ENCODE measurements at regions not wholly inside any gene's neighbourhood (a gene's known extent, or its start where the extent isn't known, plus 50 kb on each side); places are given as distances from the start of the nearest gene placed in this dataset.

GRCh38 chr1:201724766-201725118, 104.2 kb upstream of the IPO9 start:
- H3K9me3 ChIP-seq (ENCODE audit: insufficient read depth, low read length): no peaks in the 10 kb centered on the region
- no peaks in the 10 kb centered on the region for H3K79me2 ChIP-seq (ENCODE audit: low read length)

GRCh38 chr1:201726700-201727099, 102.3 kb upstream of the IPO9 start:
- no peaks in the 10 kb centered on the region for H4K20me1 ChIP-seq (ENCODE audit: insufficient read depth, low read length)
- no peaks in the 10 kb centered on the region for H3K79me2 ChIP-seq (ENCODE audit: low read length)
- H3K4me1 ChIP-seq (ENCODE audit: low read length): no peaks in the 10 kb centered on the region

More at GRCh38 chr1:201724766-201725118, 104.2 kb upstream of the IPO9 start:
- Histone ChIP-seq H3K27me3 (ENCODE audit: low read depth, low read length) (peaks cover 65% of the 10 kb centered on the region), H4K20me1 (ENCODE audit: insufficient read depth, low read length) (no peaks in the 10 kb centered on the region), H3K4me1 (ENCODE audit: low read length) (no peaks in the 10 kb centered on the region; the same call in 1 of the 2 replicates), H3K9ac (ENCODE audit: low read length) (no peak overlapping the region), H3K4me3 (ENCODE audit: low read length) (no peak overlapping the region), H3K36me3 (replicated peaks; ENCODE audit: low read depth, low read length) (no peaks in the 10 kb centered on the region), H3K27ac (ENCODE audit: low read length) (no peak overlapping the region), H2AFZ (ENCODE audit: low read depth, low read length) (no peak overlapping the region), H3K4me2 (ENCODE audit: low read length) (no peak overlapping the region)
- no peak for TF ChIP-seq EZH2phosphoT487 (IDR thresholded peaks at IDR 0.05; ENCODE audit: low read depth)
- TF ChIP-seq, protein P1, sequence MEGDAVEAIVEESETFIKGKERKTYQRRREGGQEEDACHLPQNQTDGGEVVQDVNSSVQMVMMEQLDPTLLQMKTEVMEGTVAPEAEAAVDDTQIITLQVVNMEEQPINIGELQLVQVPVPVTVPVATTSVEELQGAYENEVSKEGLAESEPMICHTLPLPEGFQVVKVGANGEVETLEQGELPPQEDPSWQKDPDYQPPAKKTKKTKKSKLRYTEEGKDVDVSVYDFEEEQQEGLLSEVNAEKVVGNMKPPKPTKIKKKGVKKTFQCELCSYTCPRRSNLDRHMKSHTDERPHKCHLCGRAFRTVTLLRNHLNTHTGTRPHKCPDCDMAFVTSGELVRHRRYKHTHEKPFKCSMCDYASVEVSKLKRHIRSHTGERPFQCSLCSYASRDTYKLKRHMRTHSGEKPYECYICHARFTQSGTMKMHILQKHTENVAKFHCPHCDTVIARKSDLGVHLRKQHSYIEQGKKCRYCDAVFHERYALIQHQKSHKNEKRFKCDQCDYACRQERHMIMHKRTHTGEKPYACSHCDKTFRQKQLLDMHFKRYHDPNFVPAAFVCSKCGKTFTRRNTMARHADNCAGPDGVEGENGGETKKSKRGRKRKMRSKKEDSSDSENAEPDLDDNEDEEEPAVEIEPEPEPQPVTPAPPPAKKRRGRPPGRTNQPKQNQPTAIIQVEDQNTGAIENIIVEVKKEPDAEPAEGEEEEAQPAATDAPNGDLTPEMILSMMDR (IDR thresholded peaks at IDR 0.05; ENCODE audit: low read depth, low read length): no peak

DNA sequence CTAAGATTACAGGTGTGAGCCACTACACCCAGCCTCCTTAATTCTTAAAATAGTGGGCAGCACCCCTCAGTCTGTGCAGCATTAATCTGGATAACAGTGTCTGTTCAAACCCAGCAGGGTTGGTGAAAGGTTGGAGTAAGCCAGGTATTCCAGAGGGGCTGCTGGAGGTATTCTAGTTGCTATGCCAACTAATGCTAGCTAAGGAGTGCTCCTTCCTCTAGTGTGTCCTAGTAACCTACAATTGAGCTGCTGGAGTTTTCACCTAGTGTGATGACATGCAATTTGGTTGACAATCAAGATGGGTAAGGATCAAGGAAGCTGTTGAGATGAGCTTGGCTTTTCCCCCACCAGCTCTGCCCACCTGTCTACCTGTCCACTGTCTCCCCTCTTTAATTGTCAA, 100.2 kb upstream of the IPO9 start:
- TF ChIP-seq, protein P1 (IDR thresholded peaks at IDR 0.05; ENCODE audit: low read depth, low read length): no peak
- no peak for TF ChIP-seq EZH2phosphoT487 (IDR thresholded peaks at IDR 0.05; ENCODE audit: low read depth)
- no peaks in the 10 kb centered on the region for H3K36me3 ChIP-seq (replicated peaks; ENCODE audit: low read depth, low read length)
- H3K4me2 ChIP-seq (ENCODE audit: low read length): no peak overlapping the region

More at GRCh38 chr1:201726700-201727099, 102.3 kb upstream of the IPO9 start:
- no peak overlapping the region for H3K4me3 ChIP-seq (ENCODE audit: low read length)
- no peak overlapping the region for H3K9ac ChIP-seq (ENCODE audit: low read length)
- TF ChIP-seq EZH2phosphoT487 (IDR thresholded peaks at IDR 0.05; ENCODE audit: low read depth): no peak
- TF ChIP-seq, protein P1 (IDR thresholded peaks at IDR 0.05; ENCODE audit: low read depth, low read length): no peak
- H3K27ac ChIP-seq (ENCODE audit: low read length): no peak overlapping the region
- no peaks in the 10 kb centered on the region for H3K36me3 ChIP-seq (replicated peaks; ENCODE audit: low read depth, low read length)
- H2AFZ ChIP-seq (ENCODE audit: low read depth, low read length): no peak overlapping the region
- H3K4me2 ChIP-seq (ENCODE audit: low read length): no peak overlapping the region
- no peaks in the 10 kb centered on the region for H3K9me3 ChIP-seq (ENCODE audit: insufficient read depth, low read length)
- H3K27me3 ChIP-seq (ENCODE audit: low read depth, low read length): peaks cover 48% of the 10 kb centered on the region

GRCh38 chr1:201729973-201730608, 98.9 kb upstream of the IPO9 start:
- H2AFZ ChIP-seq (ENCODE audit: low read depth, low read length): no peak overlapping the region
- H4K20me1 ChIP-seq (ENCODE audit: insufficient read depth, low read length): no peaks in the 10 kb centered on the region
- H3K36me3 ChIP-seq (replicated peaks; ENCODE audit: low read depth, low read length): no peaks in the 10 kb centered on the region
- H3K9ac ChIP-seq (ENCODE audit: low read length): no peak overlapping the region
- no peak overlapping the region for H3K4me3 ChIP-seq (ENCODE audit: low read length)
- H3K27ac ChIP-seq (ENCODE audit: low read length): no peak overlapping the region
- peaks cover 24% of the 10 kb centered on the region for H3K27me3 ChIP-seq (ENCODE audit: low read depth, low read length)
- H3K4me2 ChIP-seq (ENCODE audit: low read length): no peak overlapping the region
- H3K79me2 ChIP-seq (ENCODE audit: low read length): no peaks in the 10 kb centered on the region
- no peaks in the 10 kb centered on the region for H3K9me3 ChIP-seq (ENCODE audit: insufficient read depth, low read length)
- no peaks in the 10 kb centered on the region for H3K4me1 ChIP-seq (ENCODE audit: low read length)
- no peak for TF ChIP-seq EZH2phosphoT487 (IDR thresholded peaks at IDR 0.05; ENCODE audit: low read depth)
- TF ChIP-seq, protein P1 (IDR thresholded peaks at IDR 0.05; ENCODE audit: low read depth, low read length): no peak

More for the DNA sequence above, 100.2 kb upstream of the IPO9 start:
- no peak overlapping the region for H3K9ac ChIP-seq (ENCODE audit: low read length)
- H3K4me3 ChIP-seq (ENCODE audit: low read length): no peak overlapping the region
- peaks cover 34% of the 10 kb centered on the region for H3K27me3 ChIP-seq (ENCODE audit: low read depth, low read length)
- no peaks in the 10 kb centered on the region for H3K9me3 ChIP-seq (ENCODE audit: insufficient read depth, low read length)
- H3K79me2 ChIP-seq (ENCODE audit: low read length): no peaks in the 10 kb centered on the region
- H3K27ac ChIP-seq (ENCODE audit: low read length): no peak overlapping the region
- H3K4me1 ChIP-seq (ENCODE audit: low read length): no peaks in the 10 kb centered on the region
- no peak overlapping the region for H2AFZ ChIP-seq (ENCODE audit: low read depth, low read length)
- H4K20me1 ChIP-seq (ENCODE audit: insufficient read depth, low read length): no peaks in the 10 kb centered on the region

Data from OCI-LY3 (cell line).